RWPE2 (cell line): ENCODE measurements at regions not wholly inside any gene's neighbourhood (a gene's known extent, or its start where the extent isn't known, plus 50 kb on each side); places are given as distances from the start of the nearest gene placed in this dataset.
A peak's percentile ranks its signal among the peaks of the same experiment; 100 is the strongest.

Source experiments
- ATAC-seq: fragments of 200-7000 bp; cut with Tn5 transposase; 3 replicates; pipeline ENCODE4 v1.9.1; 2021; ENCODE audit warnings: low read depth
- DNase-seq: peaks from one replicate; pipeline ENCODE4 v3.0.0-alpha.2; 2020; ENCODE audit warnings: low spot score
- H3K27ac ChIP-seq: fragments of 450-650 bp; 2 replicates; pipeline ENCODE4 v1.5.1; 2017; ENCODE audit warnings: mild to moderate bottlenecking; ENCODE audit not compliant: poor library complexity, severe bottlenecking
- H3K27me3 ChIP-seq: fragments of 250-450 bp; sonication (Bioruptor Pico); 2 replicates; pipeline ENCODE4 v1.5.1; 2021; ENCODE audit warnings: mild to moderate bottlenecking, moderate library complexity; ENCODE audit not compliant: insufficient read depth, poor library complexity, severe bottlenecking
- H3K36me3 ChIP-seq: fragments of 250-450 bp; sonication (Bioruptor Pico); 2 replicates; pipeline ENCODE4 v1.5.1; 2020; ENCODE audit warnings: low read depth, mild to moderate bottlenecking, moderate library complexity
- H3K4me1 ChIP-seq: fragments of 250-450 bp; sonication (Bioruptor Pico); 2 replicates; pipeline ENCODE4 v1.5.1; 2021; ENCODE audit warnings: mild to moderate bottlenecking, moderate library complexity; ENCODE audit not compliant: insufficient read depth, poor library complexity, severe bottlenecking
- H3K4me3 ChIP-seq: fragments of 250-450 bp; sonication (Bioruptor Pico); 2 replicates; pipeline ENCODE4 v1.5.1; 2021; ENCODE audit warnings: mild to moderate bottlenecking, moderate library complexity; ENCODE audit not compliant: severe bottlenecking
- H3K9me3 ChIP-seq: fragments of 250-450 bp; sonication (Bioruptor Pico); 2 replicates; pipeline ENCODE4 v1.5.1; 2021; ENCODE audit warnings: mild to moderate bottlenecking, moderate library complexity; ENCODE audit not compliant: severe bottlenecking
- CTCF ChIP-seq: fragments of 450-650 bp; IDR thresholded peaks from one replicate; pipeline ENCODE4 v1.5.1; 2017; ENCODE audit warnings: mild to moderate bottlenecking, moderate library complexity; ENCODE audit not compliant: poor library complexity, severe bottlenecking

- H3K36me3 ChIP-seq = no peaks in the 10 kb centered on the region
- no peaks in the 10 kb centered on the region for H3K27me3 ChIP-seq
- ATAC-seq = no peak
- no peak overlapping the region for H3K4me3 ChIP-seq
- no peak for TF ChIP-seq CTCF
- no peaks in the 10 kb centered on the region for H3K9me3 ChIP-seq
- peaks cover 30% of the 10 kb centered on the region for H3K4me1 ChIP-seq
- DNase-seq = no peak
- H3K27ac ChIP-seq = no peak overlapping the region
Observed at GRCh38 chr18:29184654-29185053, 1007.7 kb upstream of the CDH2 start.

DNA sequence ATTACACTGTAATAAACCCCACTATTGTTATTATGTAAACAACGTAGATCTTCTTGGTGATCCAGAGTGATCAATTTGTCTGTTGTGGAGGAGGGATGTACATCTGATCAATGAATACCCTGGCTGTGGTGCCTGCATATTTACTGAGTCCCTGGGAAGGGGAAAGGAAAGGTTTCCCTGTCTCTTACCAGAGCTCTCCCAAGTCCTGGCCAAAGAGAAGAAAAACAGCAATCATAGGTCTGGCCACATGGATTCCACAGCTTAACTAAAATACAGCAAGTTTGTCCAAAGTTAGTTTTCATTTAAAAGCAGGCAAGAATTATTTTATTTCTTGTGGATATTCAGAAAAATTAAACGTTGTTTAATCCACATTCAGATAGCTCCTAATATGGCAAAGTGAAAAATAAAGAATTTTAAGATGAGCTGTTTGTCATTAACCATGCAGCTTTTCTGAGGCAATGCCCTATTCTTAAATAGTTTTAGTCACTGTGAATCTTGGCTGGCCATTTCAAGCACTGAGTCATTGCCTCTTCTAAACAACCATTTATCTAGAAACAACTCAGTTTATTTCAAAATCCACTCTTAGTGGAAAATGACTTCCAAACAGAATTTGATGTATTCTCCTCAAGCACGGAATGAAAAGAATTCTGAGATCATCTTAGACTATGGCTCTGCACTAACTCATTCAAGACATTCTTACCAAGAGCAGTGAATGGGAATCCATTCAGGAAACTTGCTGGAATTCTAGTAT is 1004.4 kb upstream of the CDH2 start:
- Histone ChIP-seq H3K27me3 (no peaks in the 10 kb centered on the region), H3K9me3 (no peaks in the 10 kb centered on the region), H3K4me1 (peaks cover 21% of the 10 kb centered on the region), H3K27ac (peak overlapping the region; percentile 53), H3K4me3 (no peak overlapping the region), H3K36me3 (no peaks in the 10 kb centered on the region)
- ATAC-seq (peak; percentile 92), DNase-seq (no peak)
- no peak for TF ChIP-seq CTCF

- Histone ChIP-seq H3K27me3 (no peaks in the 10 kb centered on the region), H3K9me3 (no peaks in the 10 kb centered on the region), H3K36me3 (no peaks in the 10 kb centered on the region), H3K27ac (no peak overlapping the region), H3K4me3 (no peak overlapping the region), H3K4me1 (peaks cover 25% of the 10 kb centered on the region)
- DNase-seq = no peak
- no peak for ATAC-seq
- no peak for TF ChIP-seq CTCF
Observed at GRCh38 chr18:29176681-29177080, 999.8 kb upstream of the CDH2 start.

GRCh38 chr18:29174891-29175290 is 998.0 kb upstream of the CDH2 start:
- Histone ChIP-seq H3K36me3 (no peaks in the 10 kb centered on the region; the same call in 1 of the 2 replicates), H3K27ac (no peak overlapping the region), H3K9me3 (no peaks in the 10 kb centered on the region), H3K4me1 (peaks cover 27% of the 10 kb centered on the region), H3K4me3 (no peak overlapping the region), H3K27me3 (no peaks in the 10 kb centered on the region)
- DNase-seq (no peak), ATAC-seq (no peak)
- no peak for TF ChIP-seq CTCF

DNA sequence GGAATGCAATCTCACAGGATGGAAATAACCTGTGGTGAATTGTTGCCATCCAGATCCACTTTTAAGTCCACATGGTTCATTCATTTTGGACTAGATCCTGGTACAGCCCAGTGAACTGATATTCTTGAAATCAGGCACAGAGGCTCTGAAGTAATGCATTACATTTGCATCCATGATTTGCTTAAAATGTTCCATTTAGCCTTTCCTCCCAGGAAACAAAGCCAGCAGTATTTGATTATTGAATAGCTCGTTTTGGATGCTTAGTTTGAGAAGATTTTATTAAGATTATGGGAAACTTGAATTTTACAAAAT is 995.8 kb upstream of the CDH2 start:
- Histone ChIP-seq H3K36me3 (no peaks in the 10 kb centered on the region; the same call in 1 of the 2 replicates), H3K27ac (peak overlapping the region; percentile 70), H3K27me3 (no peaks in the 10 kb centered on the region), H3K4me3 (no peak overlapping the region), H3K9me3 (no peaks in the 10 kb centered on the region), H3K4me1 (peaks cover 27% of the 10 kb centered on the region)
- ATAC-seq (no peak; the same call in 2 of the 3 replicates), DNase-seq (no peak)
- no peak for TF ChIP-seq CTCF
